ENCODE measurements at regions not wholly inside any gene's neighbourhood (a gene's known extent, or its start where the extent isn't known, plus 50 kb on each side); places are given as distances from the start of the nearest gene placed in this dataset.

DNA sequence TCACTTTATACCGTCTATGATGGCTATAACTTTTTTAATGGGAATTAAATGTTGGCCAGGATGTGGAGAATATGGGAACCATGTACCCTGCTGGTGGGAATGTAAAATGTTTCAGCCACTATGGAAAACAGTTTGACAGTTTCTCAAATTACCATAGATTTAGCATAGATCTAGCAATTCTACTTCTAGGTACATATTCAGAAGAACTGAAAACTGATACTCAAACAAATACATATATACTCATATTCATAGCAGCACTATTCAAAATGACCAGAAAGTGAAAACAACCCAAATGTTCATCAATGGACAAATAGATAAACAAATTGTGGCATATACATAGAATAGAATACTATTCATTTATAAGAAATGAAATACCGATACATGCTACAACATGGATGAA is 539.4 kb downstream of the IGSF11 start:
- TF ChIP-seq POLR2AphosphoS5 (IDR thresholded peaks at IDR 0.05) (no peak), POLR2A (IDR thresholded peaks at IDR 0.05) (no peak)
- TF ChIP-seq, protein P1, sequence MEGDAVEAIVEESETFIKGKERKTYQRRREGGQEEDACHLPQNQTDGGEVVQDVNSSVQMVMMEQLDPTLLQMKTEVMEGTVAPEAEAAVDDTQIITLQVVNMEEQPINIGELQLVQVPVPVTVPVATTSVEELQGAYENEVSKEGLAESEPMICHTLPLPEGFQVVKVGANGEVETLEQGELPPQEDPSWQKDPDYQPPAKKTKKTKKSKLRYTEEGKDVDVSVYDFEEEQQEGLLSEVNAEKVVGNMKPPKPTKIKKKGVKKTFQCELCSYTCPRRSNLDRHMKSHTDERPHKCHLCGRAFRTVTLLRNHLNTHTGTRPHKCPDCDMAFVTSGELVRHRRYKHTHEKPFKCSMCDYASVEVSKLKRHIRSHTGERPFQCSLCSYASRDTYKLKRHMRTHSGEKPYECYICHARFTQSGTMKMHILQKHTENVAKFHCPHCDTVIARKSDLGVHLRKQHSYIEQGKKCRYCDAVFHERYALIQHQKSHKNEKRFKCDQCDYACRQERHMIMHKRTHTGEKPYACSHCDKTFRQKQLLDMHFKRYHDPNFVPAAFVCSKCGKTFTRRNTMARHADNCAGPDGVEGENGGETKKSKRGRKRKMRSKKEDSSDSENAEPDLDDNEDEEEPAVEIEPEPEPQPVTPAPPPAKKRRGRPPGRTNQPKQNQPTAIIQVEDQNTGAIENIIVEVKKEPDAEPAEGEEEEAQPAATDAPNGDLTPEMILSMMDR (IDR thresholded peaks at IDR 0.05 in 8 of 11, conservative IDR thresholded peaks at IDR 0.05 in 3 of 11), result no peak

Measured in spleen (tissue), 7 donors.